Endothelial cell of umbilical vein (primary cell): ENCODE measurements at regions not wholly inside any gene's neighbourhood (a gene's known extent, or its start where the extent isn't known, plus 50 kb on each side); places are given as distances from the start of the nearest gene placed in this dataset.

Experiments used
- CTCF ChIP-seq, 2 donors: IDR thresholded peaks; 1 replicate in 1 of 2; 2 replicates in 1 of 2; pipeline ENCODE4 v1.5.1; 2011; ENCODE audit warnings: low read length in 2 of 2, mild to moderate bottlenecking in 2 of 2, moderate library complexity in 2 of 2, control low read depth in 1 of 2, inconsistent platforms in 1 of 2, low read depth in 1 of 2; ENCODE audit not compliant: insufficient read depth in 1 of 2; ENCODE audit errors: extremely low read depth in 1 of 2
- EZH2 ChIP-seq: IDR thresholded peaks from 2 replicates; pipeline ENCODE4 v1.6.1; 2012; ENCODE audit warnings: borderline replicate concordance, low read depth, mild to moderate bottlenecking, moderate library complexity, low read length, inconsistent platforms; ENCODE audit not compliant: severe bottlenecking
- FOS ChIP-seq: IDR thresholded peaks from 2 replicates; pipeline ENCODE4 v1.6.1; 2011; ENCODE audit warnings: mild to moderate bottlenecking, low read length, moderate library complexity, borderline replicate concordance; ENCODE audit not compliant: insufficient read depth
- MYC ChIP-seq: IDR thresholded peaks from one replicate; pipeline ENCODE4 v1.6.1; 2011; ENCODE audit warnings: mild to moderate bottlenecking, low read depth, low read length
- POLR2A ChIP-seq: IDR thresholded peaks from 2 replicates; pipeline ENCODE4 v1.6.1; 2012; ENCODE audit warnings: low read depth, mild to moderate bottlenecking, control low read depth, low read length
- POLR2AphosphoS5 ChIP-seq: IDR thresholded peaks from 2 replicates; pipeline ENCODE4 v1.6.1; 2012; ENCODE audit warnings: low read depth, mild to moderate bottlenecking, control low read depth, low read length, moderate library complexity; ENCODE audit not compliant: insufficient read depth

GRCh38 chr4:153934688-153935017 is 145.8 kb upstream of the SFRP2 start:
- no peak for TF ChIP-seq POLR2A
- TF ChIP-seq POLR2AphosphoS5 = no peak
- no peak for TF ChIP-seq CTCF (IDR thresholded peaks at IDR 0.05; ENCODE audit: extremely low read depth in 1 of 2, insufficient read depth in 1 of 2, low read depth in 1 of 2, low read length in 2 of 2)
- no peak for TF ChIP-seq EZH2
- TF ChIP-seq MYC = no peak
- TF ChIP-seq FOS = no peak
